GM21723 (cell line): ENCODE measurements at regions not wholly inside any gene's neighbourhood (a gene's known extent, or its start where the extent isn't known, plus 50 kb on each side); places are given as distances from the start of the nearest gene placed in this dataset.
"Not testable (repeated sequence)": the region's sequence is repeated elsewhere in the genome, so short reads cannot be mapped to it uniquely, and the experiment has no call there.

Experiments used
- ATAC-seq: cut with Tn5 transposase; IDR thresholded peaks from one replicate; pipeline ENCODE4 v1.9.1; 2021; ENCODE audit warnings: mild to moderate bottlenecking, moderate library complexity; ENCODE audit not compliant: unreplicated experiment

DNA sequence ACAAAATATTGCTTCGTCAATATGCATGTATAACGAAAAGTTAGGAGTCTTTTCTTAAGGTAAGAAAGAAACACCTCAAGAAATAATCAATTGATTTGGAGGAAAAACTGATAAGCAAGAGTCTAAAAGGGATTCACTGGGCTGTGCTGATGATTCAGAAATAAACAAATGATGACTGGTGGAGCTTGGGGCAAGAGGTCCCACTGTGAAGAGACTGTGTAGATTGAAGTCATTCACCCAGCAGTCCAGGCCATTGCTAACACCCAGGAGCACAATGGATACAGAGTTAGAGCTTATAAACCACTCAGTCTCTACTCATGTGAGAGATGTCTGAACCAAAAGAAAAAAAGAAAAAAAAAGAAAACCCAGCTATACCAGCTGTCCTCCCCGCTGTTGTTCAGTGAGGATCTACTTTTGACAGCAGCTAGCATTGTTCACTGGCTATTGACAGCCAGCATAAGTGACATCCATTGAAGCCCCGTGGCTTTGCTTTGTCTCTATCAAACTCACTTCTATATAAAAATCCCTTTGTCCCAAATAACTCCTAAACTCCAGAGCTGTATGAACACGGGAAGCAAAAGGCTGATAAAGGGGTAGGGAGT, 255.5 kb downstream of the KCTD12 start:
- ATAC-seq: no peak

DNA sequence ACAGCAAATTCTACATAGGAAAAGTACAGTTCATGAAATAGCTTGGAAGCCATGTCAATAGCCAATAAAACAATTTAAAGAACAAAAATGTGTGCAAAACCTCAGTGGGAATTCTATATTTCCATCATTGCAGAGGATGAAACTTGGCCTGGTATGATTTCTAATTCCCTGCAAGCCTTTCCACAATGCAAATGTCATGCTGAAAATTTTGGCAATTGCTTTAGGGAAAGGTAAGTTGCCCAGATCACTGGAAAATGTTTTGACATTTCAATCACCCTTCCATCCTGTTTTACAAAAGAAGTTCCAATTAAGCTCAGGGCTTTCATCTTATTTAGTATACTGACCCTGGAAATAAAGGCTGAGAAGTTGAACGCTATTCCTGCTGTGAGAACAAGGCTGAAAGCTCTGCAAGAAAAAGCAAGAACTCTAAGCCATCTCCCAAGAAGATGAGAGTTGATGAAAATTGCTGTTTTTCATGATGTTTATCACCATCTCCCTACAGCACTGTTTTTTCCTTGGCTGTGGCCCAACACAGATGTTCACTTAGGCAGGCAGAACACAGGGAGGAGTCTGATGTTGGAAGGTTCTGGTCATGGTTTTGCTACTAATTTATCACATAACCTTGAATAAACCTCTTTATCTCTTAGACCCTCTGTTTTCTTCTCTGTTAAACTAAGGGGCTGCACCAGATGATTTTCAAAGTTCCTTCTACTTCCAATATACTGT, 263.7 kb downstream of the KCTD12 start:
- ATAC-seq: no peak

DNA sequence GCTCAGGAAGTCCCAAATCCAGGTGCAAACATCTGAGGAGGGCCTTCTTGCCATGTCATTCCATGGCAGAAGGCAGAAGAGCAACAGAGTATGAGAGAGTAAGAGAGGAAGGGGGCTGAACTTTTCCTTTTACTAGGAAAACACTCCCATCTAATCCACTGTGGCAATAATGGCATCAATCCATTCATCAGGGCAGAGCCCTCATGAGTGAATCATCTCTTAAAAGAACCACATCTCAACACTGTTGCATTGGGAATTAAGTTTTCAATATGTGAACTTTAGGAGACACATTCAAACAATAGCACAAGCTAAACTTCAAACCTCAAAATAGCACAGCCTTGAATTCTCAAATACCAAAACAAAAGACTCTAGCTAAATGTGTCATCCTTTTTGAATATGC, 264.5 kb downstream of the KCTD12 start:
- no peak for ATAC-seq

DNA sequence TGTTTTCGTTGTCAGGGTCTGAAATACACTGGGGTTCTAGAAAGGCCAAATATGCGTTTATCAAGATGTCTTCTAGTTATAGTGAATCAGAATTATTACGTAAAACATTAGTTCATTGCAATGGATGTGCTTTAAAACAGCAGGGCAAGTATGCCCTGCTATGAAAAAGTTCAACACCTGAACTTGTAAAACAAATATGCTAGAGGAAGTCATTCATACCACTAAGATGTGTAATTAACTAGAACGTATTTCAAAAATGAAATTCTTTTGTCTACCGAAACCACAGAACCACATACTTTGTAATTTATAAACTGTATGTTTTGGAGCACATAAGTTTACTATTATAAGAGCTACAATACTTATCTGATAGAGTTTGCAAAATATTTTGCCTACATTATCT, 266.2 kb downstream of the KCTD12 start:
- no peak for ATAC-seq

DNA sequence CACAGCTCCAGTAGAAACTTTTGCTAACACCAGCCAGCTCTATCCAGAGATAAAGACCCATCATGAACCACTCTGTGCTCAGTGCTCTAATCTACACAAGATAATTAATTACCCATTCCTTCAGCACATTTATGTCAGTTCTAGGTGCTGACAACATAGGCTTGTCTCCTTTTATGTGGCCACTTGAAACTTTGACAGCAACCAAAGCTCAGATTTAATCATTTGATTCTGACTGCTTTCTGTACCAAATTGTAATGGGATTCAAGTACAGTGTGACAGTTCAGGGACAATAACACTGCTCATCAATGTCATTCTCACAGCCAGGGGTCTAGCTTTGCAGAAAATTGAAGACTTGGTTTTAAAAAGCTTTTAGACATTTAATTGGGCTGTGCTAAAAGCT, 266.6 kb downstream of the KCTD12 start:
- ATAC-seq: no peak

DNA sequence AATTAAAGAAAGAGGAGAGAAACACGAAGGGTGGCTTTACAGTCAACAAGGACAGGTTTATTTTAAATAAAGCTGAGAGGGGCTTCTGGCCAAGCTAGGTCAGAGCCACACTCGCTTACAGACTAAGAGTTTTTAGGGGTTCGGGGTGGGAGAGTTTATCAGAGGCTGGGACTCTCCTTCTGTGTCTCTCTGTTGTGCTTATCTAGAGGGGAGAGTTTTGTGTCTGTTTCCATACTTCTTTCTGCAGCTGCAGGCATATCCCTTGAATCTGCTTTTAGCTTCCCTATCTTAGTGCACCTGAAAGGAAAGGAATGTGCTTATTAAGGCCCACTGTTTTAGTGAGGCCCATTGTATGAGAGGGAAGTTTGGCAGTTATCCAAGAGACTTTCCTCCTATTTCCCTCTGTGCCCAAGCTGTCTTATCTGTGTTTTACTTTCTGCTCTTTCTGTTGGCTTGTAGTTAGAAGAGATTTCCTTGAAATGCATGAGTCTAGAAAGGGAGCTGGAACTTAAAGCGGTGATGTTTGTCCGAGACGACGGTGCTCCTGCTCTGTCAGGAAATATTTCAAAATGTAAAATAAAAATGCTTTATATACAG, 275.3 kb downstream of the KCTD12 start:
- ATAC-seq: no peak

DNA sequence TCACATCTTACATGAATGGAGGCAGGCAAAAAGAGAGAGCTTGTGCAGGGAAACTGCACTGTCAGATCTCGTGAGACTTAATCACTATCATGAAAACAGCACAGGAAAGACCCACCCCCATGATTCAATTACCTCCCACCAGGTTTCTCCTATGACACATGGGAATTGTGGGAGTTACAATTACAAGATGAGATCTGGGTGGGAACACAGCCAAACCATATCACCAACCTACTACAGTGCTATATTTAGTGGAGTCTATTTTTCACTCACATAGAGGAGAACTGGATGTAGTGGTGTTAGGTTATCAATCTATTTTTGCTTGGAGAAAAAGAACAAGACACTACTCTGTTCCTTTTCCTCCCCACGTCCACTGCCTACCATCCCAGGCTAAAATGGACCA, 276.6 kb downstream of the KCTD12 start:
- no peak for ATAC-seq

DNA sequence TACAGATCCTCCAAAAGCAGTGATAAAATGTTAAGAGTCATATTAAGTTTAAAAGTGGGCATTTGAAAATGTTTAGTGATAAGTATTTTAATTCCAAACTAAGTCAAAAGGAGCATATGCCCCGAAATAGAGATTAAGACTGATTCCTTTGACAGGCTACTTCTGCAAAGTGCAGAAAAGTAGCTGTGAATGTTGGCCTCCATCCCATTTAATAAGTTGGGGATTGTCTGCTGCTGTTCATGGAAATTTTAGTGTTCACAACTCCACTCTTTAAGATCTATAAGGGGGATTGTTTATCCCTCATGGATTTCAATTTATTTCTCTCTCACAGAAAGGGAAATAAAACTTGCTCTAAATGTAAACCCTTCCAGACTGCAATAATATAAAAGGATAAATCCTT, 278.3 kb downstream of the KCTD12 start:
- ATAC-seq: no peak

DNA sequence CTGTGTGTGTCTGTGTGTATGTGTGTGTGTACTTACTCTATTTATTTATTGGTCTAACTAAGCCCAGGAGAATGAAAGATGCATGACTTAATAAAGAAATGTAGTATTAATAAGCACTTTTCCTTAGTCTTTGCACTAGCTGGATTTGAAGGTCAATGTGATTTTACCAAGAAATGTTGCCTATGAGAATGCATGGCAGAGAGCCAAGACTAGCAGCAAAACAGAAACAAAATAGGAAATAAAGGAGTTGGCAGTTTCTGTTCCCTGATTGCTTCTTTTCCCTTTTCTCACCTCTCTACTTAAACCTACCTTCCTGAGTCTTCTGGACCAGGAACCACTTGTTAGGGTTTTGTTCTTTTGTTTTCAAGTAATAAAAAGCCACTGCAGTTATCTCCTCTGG, 286.1 kb downstream of the KCTD12 start:
- no peak for ATAC-seq

DNA sequence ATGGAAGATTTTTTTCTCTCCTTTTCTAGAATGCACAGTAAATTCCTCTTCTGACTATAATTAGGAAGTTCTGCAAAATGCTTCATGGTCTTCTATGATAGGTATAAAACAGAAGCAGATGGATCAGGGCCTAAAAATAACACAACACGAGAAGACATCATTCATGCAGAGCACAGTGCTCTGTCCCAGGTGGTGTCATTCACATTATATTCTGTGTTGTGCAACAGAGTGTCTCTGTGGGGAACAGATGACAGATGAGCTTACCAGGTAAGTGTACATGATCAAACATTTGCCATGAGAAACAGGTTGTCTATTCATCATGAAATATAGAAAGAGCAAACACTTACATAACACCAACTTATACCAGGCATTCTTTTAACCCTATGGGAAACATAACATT, 288.3 kb downstream of the KCTD12 start:
- ATAC-seq: no peak

DNA sequence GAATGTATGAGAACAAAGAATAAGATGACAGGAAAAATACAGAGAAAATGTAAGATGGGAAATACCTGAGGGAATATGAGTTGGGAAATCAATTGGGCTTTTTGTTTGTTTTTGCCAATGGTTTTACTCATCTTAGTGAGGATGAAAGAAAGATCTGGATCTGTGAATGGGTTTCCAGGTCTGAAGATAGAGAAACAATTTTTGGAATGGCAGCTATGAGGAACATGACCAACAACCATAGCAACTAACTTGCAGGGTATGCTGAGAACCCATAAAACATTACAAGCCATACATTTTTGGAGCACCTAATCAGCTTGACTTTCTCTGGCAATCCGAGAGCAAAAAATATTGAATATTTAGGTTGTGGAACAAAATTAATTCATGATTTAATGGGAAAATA, 290.0 kb downstream of the KCTD12 start:
- no peak for ATAC-seq

DNA sequence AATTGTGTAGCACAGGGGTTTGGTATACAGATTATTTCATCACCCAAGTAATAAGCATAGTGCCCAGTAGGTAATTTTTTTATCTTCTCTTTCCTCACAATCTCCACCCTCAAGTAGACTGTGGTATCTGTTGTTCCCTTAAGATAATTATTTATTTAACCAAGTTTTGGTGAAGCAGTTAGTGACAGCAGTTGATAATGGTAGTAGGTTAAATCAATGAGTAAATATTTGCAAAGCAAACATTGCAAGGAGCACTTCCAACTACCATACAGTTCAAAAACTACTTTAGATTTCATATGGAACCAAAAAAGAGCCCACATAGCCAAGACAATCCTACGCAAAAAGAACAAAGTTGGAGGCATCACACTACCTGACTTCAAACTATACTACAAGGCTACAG, 291.8 kb downstream of the KCTD12 start:
- no peak for ATAC-seq

DNA sequence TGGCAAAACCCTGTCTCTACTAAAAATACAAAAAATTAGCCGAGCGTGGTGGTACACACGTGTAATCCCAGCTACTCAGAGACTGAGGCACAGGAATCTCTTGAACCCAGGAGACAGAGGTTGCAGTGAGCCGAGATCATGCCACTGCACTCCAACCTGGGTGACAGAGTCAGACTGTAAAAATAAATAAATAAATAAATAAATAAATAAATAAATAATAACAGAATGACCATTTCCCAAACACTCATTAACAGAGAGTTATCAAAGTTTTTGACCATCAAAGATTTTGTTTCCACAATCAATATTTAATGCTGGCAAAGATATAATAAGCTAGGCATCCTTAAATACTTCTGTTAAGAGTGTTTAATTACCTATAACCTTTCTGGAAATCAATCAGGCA, 299.4 kb downstream of the KCTD12 start:
- ATAC-seq: no peak

DNA sequence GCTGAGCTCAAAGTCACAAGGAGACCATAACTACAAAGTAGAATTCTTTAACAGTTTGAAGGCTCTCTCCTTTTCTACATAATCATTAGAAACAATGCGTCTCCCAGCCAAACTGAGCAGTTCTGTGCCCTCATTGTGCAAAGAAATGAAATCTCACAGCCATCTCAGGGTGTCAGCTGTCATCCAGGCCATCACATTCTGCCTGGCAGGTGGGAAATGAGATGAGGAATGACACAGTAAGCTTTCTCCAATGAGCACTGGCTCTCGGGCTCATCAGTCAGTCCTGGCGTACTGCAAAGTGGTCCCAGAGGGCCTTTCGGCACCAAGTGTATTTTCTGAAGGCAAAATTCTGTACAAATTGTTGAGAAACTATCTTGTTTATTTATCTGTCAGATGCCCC, 306.5 kb downstream of the KCTD12 start:
- no peak for ATAC-seq

DNA sequence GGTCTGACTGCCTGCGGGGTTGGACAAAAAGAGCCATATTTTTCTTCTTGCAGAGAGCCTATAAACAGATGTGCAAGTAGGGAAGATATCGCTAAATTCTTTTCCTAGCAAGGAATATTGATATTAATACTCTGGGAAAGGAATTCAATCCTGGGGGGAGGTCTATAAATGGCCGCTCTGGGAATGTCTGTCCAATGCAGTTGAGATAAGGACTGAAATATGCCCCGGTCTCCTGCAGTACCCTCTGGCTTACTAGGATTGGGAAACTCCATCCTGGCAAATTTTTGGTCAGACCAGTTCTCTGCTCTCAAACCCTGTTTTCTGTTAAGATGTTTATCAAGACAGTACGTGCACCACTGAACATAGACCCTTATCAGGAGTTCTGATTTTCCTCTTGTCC, 310.6 kb downstream of the KCTD12 start:
- not testable (repeated sequence) for ATAC-seq

DNA sequence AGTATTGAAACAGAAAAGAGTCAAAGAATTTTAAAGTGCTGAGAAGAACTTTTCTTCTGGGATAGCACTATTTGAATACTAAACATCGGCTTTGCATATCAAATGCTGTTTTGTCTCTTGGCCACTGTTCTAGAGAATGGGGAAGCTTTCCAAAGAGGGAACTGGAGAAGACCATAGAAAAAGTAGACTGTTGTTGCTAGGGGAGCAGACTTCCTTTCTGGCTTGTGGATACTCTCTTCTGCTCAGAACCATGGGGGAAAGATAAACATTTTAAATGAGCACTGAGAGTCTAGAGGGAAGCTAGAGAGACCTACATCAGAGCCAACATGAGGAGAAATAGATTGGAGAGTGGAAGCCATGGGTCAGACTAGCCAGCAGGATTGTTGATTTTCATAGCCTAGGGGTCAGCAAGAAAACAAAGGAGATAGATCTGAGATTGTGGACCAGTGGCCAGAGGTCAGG, 315.7 kb downstream of the KCTD12 start:
- no peak for ATAC-seq

DNA sequence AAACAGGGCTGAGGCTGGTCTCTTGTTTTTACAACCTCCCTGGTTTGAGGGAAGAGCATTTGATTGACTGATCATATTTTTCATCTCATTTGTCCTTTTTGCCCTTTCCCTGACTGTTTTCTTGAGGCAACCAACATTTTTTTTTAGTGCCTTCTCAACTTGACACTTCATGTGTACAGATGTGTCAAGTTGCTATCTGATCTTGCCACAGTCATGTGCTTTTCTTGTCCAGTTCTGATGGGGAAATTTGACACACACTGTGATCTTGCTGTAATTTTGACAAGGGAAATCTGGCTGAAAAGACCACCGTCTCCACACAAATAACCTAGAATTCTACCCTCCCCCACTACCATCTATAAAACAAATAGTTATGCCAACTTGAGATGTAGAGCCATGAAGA, 329.6 kb downstream of the KCTD12 start:
- ATAC-seq: no peak

DNA sequence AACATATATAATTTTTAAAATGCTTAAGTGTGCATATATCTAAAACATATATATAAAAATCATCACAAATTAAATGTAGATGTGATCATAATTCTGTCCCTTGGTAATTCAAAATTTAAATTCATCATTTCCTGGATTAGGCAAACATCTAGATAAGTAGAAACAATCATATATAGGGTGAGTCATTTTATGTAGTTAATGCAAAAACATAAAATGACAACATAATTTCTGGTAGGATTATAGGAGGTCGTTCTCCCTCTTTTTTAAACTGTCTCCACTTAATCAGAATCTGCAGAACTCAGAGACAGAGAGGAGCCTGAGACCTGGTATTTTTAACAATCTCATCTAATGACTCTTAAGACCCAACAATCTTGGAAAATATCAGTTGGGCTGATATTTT, 333.4 kb downstream of the KCTD12 start:
- ATAC-seq: no peak

DNA sequence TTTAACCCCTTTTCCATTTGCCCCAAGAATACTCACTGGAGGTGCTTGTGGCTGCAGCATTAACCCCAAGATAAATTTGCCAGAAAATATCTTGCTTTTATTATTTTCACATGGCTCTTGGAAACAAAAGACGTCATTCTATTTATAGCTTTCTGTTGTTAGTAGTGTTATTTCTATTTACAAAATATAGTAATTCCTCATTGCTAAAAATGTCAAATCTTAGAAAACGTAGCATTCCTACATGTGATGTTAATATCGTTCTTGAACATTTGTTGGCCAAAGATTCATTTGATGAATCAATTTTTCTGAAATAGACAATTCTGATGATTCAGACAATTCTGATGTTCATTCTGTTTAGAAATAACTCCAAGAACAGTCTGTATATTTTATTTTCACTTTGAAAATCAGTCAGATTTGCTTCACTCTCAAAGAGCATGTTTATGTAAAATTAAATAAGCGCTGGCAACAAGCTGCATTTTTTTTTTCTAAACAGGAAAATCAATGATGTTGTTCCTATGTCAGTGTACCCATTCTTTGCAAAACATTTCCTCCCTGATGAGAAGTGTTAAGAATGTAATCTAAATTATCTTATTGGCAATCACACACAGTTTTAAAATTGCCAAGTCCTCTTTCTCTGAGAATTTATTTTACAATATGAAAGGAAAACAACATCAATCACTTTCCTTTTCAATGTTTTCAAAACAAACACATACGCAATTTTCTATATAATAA, 334.0 kb downstream of the KCTD12 start:
- no peak for ATAC-seq

DNA sequence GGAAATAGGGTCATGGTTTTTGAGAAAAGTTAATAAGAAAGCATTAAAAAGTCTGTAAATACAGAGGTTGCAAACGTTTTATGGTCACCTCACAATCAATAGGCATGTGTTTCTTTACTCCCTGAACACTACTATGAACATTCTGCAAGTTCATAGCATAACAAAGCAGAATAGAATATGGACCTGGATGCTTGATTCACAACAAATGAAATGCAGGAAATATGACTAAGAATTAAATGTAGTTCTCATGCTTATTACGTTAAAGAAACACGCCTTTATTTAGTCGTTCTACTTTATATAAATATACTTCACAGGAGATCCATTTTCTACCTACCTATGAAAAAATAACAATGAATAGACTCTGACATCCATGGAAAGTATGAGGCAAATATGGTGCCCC, 344.0 kb downstream of the KCTD12 start:
- no peak for ATAC-seq

DNA sequence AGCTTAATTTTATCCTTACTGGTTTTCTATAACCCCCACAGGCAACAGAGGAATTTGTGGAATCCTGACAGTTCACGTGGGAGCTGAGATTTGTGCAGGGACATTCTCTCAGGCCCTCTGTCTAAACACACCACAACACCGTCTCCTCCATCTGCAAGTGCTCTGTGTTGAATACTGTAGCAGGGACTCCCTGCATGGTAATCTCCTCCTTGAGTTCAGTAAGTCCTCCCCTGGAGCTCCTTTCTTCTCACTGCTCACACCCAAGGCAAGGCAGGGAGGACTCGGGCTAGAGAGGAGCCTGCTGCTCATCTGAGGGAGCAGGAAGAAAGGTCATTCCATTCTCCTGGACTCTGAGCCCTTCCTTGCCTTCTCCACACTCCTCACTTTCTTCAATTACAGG, 348.2 kb downstream of the KCTD12 start:
- no peak for ATAC-seq

DNA sequence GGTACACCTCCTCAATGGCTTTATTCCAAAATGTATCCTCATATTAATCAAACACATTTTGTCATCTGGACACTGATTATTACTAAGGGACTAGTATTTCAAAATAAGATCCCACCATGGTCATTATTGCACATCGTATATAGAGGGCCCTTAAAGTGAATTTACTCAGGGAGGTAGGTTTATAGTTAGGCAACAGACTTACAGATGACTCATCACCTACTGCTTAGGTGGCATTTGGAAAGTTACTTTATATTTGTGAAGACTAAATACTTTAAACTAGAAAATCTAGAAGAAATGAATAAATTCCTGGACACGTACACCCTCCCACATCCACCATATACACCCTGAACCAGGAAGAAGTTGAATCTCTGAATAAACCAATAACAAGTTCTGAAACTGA, 353.0 kb downstream of the KCTD12 start:
- ATAC-seq: no peak
